ENCODE measurements at regions not wholly inside any gene's neighbourhood (a gene's known extent, or its start where the extent isn't known, plus 50 kb on each side); places are given as distances from the start of the nearest gene placed in this dataset.

DNA sequence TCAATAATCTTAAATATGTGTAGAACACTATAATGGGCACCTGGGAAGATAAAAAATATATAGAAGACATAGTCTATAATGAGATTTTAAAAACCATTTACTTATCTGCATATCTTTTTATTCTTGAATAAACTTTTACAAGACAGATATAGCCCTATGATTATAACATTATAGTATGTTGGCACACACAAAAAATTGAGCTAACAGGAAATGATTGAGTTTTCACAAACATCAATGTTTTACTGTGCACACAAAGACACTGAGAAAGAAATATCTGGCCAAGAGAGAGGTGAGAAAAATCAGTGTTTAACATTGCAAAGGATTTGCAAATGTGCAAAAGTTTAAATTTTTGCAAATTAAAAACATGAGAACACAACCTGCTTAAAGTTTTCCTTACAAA lies 124.3 kb downstream of the BBS10 start:
- TF ChIP-seq CTCF (IDR thresholded peaks at IDR 0.05) (no peak), POLR2A (IDR thresholded peaks at IDR 0.05) (no peak)

Measured in lower leg skin (tissue), 3 donors.